Amniotic epithelial cell (primary cell): ENCODE measurements at regions not wholly inside any gene's neighbourhood (a gene's known extent, or its start where the extent isn't known, plus 50 kb on each side); places are given as distances from the start of the nearest gene placed in this dataset.

ENCODE experiments used
- DNase-seq: peaks from one replicate; pipeline ENCODE4 v3.0.0-alpha.2; 2010; ENCODE audit warnings: low read depth

DNA sequence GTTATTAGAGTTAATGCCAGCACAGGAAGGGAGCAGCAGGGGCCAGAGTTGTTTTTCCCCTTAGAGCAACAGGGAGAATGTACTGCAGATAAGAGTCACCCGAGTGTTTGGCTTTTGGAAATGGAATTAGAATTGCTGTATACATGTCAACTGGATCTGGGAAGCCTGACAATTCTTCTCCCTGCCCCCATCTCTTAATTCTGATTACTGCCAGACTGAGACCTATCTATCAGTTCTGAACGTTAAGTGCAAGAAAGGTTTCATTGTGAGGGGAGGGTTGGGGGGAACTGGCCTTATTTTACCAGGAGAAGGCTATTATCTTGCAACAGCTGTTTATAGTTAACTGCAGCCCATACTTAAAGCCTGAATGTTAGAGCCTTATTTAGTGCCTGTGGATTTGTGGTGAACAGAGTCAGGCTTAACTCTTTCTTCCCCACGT lies 424.5 kb upstream of the CDH11 start:
- DNase-seq = peak; percentile 70

DNA sequence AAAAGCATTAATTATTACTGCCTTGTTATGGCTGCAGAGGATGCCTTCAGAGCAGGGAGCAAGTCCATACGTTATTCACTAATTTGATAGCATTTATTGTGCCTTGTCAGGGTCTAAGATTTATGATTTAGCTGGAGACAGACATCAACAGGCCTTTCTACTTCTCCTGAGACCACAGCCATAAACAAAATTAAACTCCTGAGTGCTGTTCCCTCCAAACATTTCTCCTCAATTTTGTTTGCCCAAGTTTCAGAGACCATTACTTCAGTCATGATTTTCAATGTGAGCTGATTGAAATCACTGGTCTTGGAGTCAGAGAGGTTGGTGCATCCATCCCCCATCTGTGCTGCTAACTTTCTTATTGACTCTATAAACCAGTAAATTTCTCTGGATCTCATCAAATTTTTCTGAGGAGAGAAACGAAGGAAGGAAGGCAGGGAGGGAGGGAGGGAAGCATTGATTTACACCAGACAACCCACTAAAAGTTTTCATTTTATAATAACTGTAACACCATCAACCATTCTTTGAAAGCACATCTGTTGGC lies 423.6 kb upstream of the CDH11 start:
- no peak for DNase-seq

DNA sequence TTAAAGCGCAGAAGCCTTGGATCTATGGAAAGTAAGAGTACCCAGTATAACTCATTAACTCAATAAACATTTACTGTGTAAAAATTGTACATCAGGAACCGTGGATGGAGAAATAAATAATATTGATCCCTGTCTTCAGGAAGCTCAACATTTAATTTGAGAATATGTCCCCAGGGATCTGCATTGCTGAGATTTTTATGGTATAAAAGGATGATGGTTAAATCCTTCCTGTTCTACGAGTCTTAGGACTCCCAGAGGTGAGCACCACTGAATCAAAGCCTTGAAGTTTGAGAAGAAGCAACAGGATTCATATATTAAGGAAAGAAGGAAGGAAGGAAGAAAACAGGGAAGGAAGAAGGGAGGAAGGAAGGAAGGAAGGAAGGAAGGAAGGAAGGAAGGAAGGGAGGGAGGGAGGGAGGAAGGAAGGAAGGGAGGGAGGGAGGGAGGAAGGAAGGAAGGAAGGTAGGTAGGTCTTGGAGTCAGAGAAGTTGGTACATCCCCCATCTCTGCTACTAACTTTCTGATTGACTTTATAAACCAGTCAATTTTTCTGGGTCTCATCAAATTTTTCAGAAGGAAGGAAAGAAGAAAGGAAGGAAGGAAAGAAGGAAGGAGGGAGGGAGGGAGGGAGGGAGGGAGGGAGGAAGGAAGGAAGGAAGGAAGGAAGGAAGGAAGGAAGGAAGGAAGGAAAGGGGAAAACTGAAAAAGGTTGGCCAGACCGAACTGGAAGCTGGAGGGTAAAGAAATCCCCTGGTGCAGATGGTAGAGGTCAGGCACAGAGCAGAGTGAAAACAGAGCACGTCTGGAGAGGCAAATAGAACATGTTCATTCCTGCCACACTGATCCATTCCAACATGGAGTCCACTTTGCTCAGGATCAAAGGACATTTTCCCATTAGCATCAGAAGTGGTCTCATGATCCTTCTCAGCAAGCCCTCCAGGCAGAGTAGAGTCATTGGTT lies 422.2 kb upstream of the CDH11 start:
- no peak for DNase-seq

DNA sequence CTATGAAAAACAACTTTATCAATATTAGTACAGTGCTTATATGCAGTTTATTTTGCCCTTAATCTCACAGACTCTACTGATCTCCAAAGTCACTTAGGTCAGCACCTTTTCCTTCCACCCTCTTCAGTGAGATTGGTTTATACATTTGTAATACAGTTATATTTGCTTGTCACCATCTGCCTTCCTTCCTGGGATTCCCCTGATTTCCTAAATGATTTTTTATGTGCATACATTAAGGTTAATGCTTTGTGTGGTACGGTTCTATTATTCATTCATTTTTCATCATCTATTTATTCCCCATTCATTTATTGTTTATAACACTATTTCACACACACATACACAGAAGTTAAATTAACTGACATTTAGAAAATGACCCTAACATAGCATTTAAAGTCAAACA lies 419.8 kb upstream of the CDH11 start:
- no peak for DNase-seq

DNA sequence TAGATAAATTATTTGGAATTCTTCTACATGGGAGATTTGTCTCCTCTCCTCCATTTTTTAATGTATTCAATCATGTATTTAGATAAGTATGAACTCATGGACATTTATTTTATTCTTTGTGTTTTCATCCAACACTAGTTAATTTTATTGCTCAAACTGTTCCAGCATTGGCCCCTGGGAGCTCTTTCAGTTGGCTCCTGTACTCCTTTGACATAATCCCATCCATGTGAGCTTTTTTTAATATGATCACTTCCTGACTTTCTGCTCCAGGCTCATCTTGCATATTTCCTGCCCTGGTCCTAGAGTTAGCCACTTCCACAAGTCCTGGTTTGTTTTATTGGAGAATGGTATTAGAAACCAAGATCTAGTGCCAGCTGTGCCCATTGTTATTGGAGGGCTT lies 419.0 kb upstream of the CDH11 start:
- DNase-seq = no peak

DNA sequence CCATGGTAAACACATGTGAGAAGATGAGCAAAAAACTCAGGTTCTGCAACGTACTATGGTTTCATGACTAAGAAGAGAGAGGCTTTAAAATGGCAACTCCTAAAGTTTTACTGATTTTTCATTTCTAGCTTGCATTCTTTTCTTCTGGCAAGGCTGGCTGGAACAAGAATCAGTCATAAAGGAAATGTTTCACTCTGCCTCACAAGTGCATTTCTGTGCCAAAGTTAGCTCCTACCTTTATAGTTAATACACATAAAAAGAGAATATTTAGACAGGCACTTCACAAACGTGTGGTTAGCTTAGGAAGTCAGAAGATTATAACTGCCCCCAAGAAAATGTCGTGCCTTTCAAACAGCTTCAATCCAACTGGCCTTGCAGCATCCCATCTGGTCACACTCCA lies 417.1 kb upstream of the CDH11 start:
- DNase-seq = peak; percentile 20

DNA sequence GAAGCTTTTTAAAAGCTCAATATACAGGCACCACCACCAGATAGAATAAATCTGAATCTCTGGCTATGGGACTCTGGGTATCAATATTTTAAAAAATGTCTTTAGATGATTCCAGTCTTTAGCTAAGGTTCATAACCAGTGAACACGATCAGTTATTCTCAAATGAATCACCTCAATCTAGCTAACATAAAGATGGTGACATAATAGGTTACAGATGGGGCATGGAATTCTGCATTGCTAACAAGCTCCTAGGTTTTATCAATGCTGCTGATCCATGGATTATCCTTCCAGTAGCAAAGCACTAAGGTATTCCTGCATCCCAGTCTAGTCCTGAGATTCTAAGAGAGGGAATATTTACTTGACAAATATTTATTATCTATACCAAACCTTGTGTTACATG lies 415.5 kb upstream of the CDH11 start:
- no peak for DNase-seq

DNA sequence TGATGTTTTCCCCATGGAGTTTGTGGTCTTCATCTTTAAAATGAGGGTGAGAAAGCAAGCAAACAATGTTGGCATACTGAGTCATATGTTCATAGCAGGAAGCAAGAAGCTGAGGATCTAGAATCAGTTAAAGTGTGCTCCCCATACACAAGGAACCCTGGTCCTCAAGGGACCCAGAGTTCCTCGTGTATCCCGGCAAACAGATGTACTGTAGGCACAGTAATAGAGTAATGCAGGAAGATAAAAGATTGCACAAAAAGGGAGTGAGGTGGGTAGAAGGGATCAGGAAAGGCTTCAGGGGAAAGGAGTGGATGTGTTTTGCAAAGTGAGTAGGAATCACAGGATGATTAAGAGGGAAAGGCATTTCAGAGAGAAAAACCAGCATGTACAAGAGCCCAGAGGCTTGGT lies 412.3 kb upstream of the CDH11 start:
- peak; percentile 81 for DNase-seq

DNA sequence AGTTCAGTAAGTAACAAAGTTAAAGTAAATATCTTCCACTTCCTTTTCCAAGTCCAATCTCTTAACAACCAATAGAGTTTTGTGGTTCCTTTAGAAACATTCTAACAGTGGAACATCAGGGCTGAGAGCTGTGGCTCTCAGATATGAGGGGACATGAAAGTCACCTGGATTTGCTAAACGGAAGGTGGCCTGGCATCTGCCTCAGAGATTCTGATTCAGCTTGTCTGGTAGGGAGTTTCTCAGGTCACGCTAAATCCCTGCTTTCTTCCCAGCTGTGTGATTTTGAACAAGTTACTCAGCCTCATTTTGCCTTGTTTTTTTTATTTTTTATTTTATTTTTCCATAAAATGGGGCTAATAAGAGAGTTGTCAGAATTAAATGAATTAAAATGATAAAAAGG lies 411.0 kb upstream of the CDH11 start:
- DNase-seq = no peak

DNA sequence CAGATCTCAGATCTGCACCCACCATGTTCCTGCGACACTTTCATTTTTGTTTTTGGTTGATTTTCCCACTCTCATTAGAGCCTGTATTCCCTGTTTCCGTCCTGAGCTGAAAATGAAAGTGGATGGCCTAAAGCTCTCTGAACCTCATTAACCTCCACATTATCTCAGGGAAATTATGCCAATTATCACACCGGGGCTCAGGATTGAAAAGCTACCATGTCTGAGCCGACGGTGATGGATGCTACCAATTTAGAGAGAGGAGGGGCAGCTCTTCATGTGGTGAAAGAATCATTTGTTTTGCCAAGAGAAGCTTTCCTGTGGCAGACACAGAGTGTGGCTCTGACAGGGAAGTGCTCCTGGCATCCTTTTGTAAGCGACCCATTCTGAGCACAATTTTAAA lies 410.4 kb upstream of the CDH11 start:
- no peak for DNase-seq

DNA sequence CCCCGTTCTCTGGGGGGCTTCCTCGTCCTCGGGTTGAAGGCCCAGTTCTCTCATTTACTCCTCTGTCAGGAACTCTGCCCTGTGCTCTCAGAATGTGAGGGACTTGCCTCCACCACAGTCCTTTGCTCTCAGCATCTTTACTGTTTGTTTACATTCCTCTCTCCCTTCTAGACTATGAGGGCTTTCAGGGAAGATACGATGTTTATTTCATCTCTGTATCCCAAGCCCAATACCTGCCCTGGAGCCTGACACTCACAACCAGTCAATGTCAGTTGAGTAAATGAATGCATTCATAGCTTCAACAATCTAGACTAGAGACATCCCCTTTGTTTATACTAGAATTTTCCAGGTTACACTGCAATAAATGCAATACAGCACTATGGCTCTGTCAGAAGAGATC lies 409.6 kb upstream of the CDH11 start:
- no peak for DNase-seq

DNA sequence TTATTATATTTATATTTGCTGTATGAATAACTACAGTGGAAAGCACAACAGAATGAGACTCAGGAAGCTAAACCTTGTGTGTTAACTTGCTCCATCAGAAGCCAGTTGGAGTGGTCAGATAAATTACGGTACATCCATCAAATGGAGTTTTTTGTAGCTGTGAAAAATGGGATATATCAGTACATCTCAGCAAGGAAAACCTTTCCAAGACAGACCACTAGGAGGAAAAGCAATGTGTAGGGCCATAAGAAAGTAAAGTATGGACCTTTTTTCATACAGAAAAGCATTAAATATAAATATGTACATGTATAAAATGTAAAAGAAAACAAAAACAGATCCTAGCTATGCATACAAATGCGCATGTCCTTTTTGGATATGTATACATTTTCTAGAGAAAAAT lies 403.8 kb upstream of the CDH11 start:
- no peak for DNase-seq

DNA sequence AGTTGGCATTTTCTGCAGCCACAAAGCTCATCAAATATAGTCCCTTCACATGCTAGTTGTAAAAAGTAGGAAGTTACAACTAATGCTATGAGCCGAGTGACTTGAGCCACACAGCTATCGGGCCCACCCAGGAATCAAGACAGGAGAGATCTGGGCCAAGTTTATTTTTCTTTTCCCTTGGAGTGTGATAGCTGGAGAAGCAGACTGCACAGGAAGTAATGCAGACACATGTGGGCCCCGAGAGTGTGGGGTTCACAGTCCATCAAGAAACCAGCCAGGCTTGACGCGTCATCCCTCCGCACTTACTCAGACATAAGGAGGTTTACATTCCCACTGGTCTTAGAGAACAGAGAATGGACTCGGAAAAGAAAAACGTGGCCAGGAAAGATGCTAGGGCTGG lies 403.1 kb upstream of the CDH11 start:
- peak; percentile 95 for DNase-seq

DNA sequence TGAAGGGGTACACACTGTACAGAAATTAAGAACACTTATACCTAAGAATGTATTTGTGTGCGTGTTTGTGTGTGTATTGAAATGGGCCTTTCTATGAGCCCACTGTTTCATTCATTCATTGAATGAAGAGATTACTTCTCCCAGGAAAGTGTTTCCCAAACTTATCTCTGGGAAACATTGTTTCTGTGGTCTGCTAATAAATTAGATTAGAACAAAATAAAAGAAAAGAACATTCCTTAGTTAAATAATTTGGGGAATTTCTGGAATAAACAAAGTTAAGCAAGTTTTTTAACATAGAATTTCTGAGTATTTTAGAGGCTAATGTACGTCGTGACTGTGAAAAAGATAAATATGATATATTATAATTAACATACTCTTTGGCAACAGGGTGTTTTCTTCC lies 402.4 kb upstream of the CDH11 start:
- DNase-seq = peak; percentile 55

DNA sequence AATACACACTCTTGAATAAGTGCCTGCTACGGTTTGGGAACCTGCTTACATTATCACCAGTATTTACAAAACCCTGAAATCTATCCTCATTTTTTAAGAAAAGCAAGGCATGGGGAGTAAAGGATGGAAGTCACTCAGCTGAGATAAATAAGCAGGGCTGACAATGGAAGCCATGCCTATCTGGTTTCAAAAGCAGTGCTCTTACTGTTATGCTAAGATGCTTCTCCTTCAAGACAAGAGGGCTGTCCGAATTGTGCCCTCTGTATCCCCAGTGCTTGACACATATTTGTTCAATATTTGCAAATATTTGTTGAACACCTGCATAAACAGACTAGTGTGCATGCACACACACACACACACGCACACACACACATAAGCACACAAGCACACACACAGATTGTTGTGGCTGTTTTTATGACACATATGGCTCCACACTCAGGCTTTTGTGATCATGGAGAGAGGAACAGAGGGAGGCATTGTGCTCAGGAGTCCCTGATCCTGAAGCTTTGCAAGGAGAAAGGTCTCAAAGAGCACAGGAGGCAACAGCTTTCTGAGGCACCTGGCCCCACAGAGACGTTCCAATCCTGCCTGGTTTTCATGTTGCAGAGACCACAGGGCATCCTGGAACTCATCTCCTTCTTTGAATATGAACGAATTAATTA lies 401.6 kb upstream of the CDH11 start:
- DNase-seq = no peak

DNA sequence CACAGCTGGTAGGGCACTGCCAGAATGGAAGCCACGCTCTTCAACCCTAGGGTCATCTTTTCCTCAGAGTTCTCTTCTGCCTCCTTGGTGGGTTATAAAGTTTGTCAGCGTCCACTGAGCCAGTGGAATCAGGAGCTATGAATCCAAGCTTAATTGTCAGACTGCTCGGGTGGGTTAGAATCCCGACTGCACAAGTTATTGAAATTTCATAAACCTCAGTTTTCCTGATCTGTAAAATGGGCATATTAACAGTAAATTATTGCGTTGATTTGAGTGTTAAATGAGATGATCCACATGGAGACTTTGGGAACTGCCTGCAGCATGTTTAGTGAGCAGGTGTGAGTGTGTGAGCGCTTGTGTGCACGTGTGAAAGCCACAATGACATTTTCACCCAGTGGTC lies 400.5 kb upstream of the CDH11 start:
- DNase-seq = no peak

DNA sequence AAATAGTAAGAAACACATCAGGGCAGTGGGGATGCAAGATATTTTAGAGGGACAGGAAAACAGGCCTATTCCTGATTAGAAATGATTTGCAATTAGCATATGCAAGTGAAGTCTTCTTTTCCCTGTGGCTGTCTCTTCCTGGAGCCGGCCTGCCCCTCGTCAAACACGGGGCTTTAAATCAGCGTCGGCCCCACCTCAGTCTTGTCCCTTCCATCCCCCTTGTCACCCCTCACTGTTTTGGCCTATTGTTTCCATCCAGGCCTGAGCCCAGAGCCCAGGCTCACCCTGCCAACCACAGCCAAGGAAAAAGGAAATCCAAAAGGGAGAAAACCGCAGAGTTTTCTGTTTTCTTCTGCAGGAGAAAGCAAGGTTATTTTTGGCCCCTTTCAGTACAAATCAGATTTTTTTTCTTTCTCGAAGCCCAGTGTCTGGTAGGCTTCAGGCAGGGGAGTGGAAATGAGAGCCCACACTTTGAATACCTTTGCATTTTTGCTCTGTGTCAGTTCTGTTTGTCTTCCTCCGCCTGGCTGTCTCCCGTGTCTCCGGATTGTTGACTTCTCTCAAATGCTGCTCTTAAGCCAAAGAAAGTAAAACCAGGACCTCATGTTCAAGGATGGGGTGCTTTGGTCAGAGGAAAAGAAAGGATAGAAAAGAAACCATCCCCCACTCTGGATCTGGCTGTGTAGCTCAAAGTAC lies 399.9 kb upstream of the CDH11 start:
- DNase-seq = peak; percentile 20

DNA sequence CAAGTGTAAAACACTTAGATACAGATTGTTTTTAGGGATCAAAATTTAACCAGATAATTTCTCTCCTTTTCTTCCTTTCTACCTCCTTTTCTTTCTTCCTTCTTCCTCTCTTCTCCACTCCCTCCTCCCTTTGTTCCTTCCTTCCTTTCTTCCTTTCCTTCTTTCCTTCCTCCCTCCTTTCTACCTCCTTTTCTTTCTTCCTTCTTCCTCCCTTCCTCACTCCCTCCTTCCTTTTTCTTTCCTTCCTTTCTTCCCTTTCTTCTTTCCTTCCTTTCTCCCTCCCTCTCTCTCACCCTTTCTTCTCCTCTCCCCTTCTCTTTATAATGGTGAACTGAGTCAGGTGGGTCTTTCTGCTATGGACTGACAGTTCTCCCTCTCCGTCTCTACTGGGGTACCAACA lies 397.5 kb upstream of the CDH11 start:
- DNase-seq = no peak

DNA sequence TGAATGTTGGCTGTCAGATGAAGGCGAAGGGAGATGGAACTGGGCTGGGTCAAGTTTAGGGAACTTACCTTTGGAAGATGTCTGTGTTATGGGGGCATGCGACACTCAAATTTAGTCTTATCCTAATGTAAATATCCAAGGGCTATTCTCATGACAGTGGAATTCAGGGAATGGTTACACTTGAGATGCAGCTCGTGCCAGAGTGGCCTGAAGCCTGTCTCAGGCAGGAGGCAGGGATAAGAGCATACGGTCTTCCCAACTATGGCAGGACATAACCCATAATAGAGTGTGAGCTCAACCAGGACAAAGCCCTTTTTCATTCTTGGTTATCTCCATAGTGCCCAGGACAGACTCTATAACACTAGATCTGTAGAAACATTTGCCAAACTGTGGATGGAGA lies 393.3 kb upstream of the CDH11 start:
- DNase-seq = no peak

DNA sequence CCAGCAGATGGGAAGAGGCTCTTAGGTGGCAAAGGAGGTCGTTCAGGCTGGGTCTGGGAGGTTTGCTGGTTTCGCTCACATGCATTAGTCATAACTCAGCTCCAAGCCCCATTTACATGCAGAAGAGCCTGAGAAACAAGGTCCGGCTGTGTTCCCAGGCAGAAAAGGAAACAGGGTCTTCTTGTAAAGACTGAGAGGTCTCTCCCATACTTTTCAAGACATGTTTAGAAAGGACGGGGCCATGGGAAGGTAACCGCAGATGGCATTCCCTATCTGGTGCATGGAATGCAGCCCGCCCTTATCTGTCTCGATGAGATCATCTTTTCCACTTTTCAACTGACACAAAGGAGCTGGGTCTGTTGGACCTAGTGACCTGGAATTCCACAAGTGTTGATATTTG lies 389.0 kb upstream of the CDH11 start:
- DNase-seq = peak; percentile 89

DNA sequence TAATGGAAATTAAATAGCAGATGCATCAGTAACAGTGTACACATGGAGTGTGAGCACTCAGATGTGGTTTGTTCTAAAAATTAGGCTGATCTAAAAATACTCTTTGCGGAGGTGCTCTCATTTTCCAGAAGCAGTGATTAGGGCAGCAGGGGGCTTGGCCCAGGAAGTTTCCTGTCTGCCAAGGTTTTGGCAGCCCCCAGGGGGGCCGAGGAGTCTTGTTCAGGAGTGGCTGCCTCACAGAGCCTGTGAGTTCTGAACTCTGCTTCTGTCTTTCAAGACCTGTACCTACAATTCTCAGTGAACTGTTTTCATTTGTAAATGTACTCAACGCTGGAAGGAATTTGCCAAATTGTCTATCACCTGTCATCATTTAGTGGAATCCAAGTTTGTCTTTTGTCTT lies 388.4 kb upstream of the CDH11 start:
- DNase-seq = no peak

DNA sequence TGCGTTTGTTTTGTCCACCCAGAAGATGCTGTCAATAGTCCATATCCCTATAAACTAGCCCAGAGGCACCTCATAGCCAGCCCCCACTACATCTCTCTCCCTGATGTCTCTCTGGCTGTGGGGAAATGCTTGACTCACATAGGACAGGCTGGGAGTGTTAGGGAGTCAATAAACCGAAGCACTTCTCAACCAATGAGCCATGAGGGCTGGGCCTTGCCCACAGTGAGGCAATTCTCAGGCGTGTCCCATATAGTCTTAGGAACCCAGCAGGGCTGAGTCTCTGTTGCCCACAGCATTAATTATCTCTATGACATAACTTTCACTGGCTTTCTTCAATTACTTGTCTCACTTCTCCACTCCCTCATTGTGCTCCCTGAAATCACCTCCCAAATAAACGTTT lies 387.3 kb upstream of the CDH11 start:
- peak; percentile 87 for DNase-seq

DNA sequence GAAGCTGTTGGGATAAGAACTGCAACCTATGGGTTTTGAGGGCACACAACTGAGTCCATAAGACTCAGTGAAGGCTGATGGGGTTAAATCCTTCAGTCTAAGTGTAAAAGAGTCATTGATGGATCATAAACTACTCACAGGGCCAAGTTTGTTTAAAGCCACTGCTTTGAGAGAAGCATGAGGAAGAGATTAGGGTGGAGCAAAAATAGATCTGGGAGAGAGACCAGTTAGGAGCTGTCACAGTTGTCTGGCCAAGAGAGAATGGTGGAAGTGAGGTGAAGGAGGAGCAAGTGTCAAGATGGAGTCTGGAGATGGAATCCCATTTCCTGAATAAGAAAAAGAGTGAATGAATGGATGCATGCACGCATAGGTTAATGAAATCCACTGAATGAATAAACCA lies 379.1 kb upstream of the CDH11 start:
- DNase-seq = no peak
